Fibroblast of peridontal ligament (primary cell): ENCODE measurements at regions not wholly inside any gene's neighbourhood (a gene's known extent, or its start where the extent isn't known, plus 50 kb on each side); places are given as distances from the start of the nearest gene placed in this dataset.
"Not testable (repeated sequence)": the region's sequence is repeated elsewhere in the genome, so short reads cannot be mapped to it uniquely, and the experiment has no call there.

Source experiments
- DNase-seq: peaks from one replicate; pipeline ENCODE4 v3.0.0-alpha.2; 2010; ENCODE audit errors: extremely low read depth

DNA sequence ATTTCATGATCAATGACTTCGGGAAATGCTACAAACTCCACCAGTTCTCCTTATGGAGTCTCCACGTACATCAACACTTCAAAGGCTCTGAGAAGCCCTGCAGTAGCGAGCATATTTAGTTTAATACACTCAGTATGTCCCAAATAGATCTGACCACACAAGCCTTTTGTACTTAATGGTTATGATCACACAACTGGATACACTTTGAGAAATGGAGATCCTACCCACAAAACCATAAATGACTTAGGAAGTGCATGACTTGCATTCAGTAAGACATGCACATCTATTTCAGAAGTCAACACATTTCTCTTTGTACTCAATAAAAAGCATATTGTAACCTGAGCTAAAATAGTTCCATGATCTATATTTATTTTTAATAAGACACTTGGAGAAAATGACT, 103.6 kb upstream of the SPATA12 start:
- no peak for DNase-seq

DNA sequence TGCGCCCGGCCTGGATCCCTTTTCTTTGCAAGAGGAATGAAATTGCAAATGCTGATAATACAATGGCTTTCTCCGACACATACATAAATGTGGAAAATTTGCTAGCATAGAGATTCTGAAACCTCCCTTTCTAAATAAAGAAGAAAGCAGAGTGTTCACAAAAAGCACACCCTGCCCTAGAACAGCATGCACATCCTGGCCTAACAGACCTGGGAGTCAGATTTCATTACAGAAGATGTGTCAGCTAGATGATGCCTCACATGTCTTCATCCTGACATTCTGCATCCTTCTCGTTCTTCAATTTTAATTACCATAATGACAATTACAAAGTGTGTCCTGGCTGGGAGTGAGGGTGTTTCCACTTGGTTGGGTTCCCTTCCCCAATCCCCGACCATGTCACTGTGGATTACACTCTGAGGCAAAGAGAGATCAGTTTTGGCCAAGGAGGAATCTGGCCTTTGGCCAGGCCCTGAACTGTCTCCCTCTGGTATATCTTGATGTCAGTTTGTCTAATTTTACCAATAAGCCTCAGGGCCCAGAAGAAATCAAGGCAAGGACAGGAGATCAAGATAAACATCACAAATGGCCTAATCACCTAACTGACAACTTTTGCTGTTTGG, 104.9 kb upstream of the SPATA12 start:
- DNase-seq: no peak

DNA sequence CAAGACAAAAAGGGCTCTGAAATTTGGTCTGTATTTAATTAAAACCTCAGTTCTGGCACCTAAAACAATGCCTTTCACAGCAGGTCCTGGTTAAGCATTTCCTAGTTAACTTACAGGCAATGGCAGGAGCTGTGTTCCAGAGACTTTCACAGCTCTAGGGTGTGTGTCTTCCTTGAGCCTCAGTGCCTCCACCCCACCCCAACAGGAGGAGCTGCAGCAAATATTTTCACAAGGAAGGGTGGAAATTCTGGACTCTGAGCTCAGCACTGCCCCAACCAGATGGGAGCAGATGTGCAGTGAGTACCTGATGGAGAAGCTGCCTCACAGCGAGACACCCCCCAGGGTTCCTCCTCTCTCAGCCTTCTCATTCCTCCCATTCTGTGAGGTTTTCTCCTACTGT, 106.3 kb upstream of the SPATA12 start:
- no peak for DNase-seq

DNA sequence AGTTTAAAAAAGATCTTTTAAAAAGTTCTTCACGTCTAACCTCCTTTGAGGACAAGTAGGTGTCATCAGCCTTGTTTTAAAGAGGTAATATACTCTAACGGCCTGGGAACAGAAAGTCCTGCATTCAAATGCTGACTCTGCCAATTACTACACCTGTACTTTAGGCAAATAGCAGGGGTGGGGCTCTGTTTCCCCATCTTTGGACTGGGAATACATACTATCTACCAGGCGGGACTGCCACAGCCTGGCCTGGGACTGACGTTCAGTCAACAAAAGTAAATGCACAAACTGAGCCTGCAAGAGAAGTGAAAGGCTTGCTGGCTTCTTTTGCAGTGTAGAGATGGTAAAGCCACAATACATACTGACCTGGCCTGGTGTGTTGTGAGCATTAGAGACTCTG, 107.6 kb upstream of the SPATA12 start:
- no peak for DNase-seq

DNA sequence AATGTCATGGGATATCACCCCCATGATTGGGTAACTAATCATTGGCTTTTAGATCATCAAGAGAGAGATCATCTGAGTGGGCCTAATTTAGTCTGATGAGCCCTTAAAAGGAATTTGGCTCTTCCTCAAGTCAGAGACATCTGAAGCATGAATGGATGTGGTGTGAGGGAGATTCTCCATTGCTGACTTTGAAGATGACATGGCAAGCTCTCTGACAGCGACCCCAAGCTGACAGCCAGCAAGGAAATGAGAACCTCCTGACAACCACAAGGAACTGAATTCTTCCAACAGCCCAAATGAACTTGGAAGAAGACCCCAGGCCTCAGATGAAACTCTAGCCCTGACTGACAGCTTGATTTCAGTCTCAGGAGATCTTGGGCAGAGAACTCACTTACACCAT, 108.4 kb upstream of the SPATA12 start:
- DNase-seq: no peak

DNA sequence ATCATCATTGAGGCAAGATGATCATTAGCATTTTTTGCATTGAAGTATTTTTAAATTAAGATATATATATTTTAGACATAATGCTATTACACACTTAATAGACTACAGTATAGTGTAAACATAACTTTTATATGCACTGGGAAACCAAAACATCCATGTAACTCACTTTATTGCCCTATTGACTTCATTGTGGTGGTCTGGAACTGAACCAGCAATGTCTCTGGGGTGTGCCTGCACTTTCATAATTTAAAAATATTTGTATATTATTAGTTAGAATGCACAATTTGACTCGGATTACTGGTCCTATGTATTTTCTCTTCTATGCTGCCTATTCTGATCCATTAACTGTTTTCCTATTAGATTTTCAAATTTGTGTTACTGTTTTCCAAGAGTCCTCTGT, 109.1 kb upstream of the SPATA12 start:
- DNase-seq: no peak

DNA sequence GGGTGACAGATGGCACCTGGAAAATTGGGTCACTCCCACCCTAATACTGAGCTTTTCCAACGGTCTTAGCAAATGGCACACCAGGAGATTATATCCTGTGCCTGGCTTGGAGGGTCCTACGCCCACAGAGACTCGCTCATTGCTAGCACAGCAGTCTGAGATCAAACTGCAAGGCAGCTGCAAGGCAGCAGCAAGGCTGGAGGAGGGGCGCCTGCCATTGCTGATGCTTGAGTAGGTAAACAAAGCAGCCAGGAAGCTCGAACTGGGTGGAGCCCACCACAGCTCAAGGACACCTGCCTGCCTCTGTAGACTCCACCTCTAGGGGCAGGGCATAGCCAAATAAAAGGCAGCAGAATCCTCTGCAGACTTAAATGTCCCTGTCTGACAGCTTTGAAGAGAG, 115.1 kb upstream of the SPATA12 start:
- DNase-seq: not testable (repeated sequence)

DNA sequence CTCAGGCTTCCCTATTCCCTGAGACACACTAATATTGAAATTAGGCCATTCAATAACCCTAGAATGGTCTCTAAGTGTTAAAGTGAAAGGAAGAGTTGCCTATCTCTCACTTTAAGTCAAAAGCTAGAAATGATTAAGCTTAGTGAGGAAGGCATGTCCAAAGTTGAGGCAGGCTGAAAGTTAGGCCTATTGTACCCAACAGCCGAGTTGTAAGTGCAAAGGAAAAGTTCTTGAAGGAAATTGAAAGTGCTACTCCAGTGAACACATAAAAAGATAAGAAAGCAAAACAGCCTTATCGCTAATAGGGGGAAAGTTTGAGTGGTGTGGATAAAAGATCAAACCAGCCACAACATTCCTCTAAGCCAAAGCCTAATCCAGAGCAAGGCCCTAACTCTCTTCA, 117.9 kb upstream of the SPATA12 start:
- DNase-seq: no peak

DNA sequence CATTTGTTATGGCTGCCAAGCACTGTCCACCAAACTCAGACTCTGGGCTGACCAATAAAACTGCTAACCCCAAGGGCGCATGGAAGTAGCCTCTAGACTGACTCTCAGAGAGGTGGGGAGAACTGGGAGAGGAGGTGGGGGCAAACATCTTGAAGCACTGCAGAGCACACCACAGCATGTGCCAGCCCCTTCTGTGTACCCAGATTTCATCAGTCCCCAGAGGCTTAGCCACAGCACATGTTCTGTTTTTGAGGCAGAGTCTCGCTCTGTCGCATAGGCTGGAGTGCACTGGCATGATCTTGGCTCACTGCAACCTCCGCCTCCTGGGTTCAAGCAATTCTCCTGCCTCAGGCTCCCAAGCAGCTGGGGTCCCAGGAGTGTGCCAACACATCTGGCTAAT, 119.5 kb upstream of the SPATA12 start:
- no peak for DNase-seq

DNA sequence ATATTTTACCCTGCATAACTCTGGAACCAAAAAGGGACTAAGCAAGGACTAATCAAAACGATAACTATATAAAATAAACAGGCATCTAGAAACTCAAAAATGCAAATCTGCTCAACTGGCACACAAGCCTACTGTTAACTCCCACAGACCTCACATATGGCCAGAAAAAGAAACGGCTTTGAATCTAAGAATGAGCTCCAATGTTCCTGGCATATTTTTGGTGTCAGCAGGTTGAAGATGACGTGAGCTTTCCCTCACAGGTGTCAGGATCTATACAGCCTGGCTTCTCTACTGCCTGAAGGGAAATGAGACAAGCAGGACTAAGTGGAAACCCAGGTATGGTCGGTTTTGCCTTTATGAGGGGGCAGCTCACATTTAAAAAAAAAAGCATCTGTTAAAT, 120.1 kb upstream of the SPATA12 start:
- DNase-seq: no peak

DNA sequence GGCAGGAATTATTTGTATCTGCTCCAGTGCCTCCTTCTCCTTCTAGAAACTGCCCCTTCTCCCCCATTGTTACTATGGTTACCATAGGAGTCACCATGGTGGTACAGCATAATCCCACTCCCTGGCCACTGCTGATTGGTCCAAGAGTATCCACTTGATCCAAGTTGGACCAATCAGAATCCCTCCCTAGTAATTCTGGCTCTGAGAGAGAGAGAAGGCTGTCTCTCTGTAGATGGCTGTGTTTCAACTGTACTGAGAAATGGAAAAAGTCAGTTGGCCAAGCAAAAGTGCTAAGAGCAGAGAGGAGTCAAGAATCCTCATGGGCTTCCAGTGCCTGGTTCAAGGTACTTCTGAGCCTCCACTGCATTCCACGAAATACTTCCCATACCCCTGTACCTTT, 120.6 kb upstream of the SPATA12 start:
- DNase-seq: no peak

DNA sequence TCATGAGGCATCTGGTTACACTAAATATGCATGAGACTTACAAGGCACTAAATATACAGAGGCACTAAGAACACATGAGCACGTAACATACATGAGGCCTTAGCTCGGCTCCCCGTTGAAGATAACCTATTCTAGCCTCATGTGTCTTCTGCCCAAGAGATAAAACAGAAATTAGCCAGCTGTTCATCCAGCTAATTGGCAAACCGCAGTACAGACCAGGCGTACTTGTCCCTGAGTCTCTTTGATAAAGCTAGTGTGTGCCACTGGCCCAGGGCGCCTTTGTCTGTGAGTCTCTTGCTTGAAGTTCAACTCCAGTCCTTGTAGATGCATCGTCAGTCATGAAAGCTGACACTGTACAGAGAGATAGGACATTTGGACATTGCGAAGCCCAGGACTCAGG, 121.9 kb upstream of the SPATA12 start:
- no peak for DNase-seq

DNA sequence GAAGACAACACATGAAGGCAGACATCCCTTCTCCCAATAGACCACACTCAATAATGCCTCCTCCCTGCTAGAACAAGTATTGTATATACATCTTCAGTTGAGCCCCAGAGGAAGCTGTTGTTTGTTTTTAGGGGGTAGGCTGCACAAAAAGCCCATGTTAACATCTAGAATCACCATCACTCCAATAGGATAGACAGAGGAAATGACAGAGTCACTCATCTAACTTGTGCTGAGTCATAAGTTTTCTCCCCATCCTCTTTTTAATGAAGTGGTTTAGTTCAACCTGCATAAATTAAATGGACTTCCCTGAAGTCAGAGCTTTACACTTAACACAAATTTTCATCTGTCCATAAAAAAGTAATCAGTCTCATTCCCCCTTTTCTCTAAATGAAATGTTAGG, 122.9 kb upstream of the SPATA12 start:
- DNase-seq: no peak

DNA sequence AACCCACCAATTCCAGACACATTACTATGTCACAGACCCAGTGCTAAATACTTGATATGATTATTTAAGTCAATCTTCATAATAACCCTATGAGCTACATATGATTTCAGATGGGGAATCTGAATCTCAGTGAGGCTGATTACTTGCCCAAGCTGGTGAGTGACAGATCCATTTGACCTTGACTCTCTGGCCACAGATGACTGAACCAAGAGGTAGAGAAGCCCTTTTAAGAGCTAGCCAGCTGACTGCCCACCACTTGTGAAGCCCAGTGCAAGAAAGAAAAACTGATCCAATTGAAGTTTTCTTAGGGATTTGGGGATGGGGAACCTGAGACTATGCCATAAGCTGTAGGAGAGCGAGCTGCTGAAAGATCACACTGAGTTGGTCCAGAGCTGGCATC, 124.7 kb upstream of the SPATA12 start:
- DNase-seq: no peak

DNA sequence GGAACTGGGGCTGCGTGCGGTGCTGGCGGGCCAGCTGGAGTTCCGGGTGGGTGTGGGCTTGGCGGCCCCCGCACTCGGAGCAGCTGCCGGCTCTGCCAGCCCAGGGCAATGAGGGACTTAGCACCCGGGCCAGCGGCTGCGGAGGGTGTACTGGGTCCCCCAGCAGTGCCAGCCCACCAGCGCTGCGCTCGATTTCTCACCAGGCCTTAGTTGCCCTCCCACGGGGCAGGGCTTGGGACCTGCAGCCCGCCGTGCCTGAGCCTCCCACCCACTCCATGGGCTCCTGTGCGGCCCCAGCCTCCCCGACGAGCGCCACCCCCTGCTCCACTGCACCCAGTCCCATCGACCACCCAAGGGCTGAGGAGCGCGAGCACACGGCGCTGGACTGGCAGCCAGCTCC, 126.0 kb upstream of the SPATA12 start:
- DNase-seq: not testable (repeated sequence)

DNA sequence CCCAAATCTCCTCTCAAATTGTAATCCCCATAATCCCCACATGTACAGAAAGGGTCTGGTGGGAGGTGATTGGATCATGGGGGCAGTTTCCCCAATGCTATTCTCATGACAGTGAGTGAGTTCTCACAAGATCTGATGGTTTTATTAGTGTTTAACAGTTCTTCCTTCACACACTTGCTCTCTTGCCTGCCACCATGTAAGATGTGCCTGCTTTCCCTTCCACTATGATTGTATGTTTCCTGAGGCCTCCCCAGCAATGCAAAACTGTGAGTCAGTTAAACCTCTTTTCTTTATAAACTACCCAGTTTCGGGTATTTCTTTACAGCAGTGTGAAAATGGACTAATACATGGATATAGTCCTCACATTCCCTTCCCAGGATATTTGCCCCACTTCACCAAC, 126.7 kb upstream of the SPATA12 start:
- no peak for DNase-seq

DNA sequence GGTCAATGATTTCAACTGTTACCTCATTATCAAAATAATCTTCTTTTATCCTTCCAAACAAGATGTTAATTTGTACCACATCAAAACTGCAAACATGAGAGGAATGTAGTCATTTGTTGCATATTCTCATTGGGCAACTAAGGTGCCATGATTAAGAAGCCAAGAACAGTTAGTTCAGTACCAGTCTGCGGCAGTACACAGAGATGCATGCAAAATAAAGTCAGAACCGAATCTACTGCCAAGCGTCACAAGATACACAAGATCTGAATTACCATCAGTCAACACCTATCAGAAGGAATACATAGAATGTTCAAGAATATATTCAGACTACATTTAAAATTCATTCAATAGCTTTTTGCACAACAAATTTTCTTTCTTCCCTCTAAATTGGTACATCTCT, 127.6 kb upstream of the SPATA12 start:
- no peak for DNase-seq

DNA sequence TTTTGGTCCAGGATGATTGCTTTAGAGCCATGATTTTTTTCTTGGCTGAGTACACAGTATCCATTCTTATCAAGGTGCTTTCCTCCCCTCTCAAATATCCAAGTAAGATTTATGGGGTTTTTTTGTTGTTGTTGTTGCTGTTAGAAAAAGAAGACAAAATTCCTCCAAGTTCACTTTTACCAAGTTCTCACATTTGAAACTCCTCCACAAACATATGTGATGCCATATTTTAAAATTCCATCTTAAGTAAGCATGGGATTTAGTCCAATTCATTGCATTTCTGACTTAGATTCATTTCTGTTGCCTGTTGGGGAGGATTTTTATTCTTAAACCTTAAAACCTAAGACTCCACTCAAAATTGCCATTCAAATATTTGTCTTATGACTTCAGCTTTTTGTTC, 128.6 kb upstream of the SPATA12 start:
- DNase-seq: no peak

DNA sequence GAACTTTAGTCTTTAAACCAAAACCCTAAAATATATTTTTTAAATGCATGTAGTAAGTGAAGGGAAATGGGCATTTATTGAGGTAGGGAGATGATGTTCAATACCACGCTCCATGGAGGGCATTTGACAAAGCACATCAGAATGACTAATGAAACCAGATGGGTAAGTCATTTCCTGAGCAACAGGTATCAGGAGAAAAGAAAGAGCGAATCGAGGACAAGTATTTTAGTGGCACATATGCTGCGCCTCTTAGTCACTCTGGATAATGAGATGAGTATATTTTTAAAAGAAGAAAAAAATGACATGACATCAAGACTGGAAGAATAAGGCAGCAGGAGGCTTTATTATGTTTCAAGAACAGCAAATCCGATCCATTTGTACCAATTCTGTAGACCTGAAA, 129.0 kb upstream of the ARHGEF3 start:
- no peak for DNase-seq

DNA sequence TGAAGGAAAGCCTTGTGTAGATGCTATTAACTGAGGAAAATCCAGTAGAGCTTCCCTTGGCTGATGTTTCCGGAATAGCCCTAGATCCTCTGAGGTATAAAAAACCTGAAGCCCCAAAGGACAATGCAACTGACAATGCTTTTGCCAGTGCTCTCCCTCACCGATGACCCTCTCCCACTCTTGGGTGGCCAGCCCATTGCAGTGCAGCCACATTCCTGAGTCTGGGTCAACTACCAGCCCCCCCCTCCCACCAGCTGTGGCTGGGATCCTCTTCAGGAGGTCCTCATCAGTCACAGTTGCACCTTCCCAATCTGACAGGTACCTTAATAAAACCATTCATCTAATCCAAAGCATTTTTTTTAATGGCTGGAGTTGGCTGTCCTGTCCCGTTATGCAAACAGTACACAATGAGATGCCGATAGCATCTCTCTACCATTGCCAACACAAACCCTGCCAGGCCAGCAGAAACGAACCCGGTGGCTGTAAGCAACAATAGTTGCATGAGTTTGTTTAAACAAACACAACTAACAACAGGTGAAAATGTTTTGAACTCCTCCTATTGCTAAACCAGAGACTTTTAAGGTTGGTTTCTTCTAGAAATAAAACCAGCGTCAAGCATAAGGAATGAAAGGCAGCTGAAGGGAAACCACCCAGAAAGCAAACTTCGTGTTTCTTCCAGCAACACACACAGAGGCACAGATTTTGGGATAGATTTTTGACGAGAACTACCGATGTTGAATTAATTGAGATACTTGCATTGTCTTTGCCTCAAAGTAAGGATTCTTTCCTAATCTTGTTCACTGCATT, 128.3 kb upstream of the ARHGEF3 start:
- DNase-seq: no peak

DNA sequence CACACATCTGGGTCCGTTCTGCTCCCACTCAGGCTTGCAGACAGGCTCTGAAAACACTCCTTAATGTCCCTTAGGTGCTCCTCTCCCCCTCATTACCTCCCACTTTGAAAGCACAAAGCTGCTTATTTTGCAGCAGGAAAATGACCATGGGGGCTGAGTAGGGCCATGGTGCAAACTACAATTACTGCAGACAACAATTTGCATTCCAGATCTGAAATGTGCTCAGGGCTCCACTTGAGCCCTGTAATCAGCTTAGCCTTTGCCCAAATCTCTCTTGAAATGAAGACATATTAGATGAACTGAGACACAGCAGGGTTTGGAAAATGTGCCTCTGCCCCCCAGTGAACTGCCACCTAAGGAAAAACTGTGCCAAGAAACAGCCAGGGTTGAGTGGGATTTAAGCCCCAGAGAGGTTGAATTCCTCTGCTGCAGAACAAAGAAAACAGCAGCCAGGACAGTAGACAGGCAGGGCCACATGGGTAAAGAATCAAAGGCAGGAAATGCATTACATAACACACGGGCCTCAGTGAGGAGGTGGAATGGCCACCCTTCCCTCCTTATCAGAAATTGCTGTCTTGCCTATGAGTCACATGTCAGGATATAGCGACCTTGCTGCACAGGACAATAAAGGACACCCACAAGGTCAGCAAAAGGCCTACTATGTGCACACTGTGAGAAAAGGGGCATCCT, 126.8 kb upstream of the ARHGEF3 start:
- DNase-seq: no peak

DNA sequence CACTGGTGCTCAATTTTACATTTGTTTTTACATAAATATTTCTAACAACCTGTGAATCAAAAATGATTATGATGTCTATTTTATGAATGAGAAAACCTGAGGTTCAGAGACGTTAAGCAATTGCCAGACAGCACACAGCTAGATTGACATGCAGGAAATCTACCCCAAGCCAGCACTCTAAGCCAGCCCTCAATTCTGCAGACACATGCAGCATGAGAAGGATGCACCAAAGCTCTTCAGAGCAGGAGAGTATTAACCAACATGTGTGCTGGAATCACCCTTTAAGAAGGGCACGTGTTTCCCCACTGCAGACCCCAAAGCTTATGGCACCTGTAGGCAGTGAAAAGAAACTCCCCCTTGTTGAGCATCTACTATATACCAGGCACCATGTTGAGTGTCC, 126.1 kb upstream of the ARHGEF3 start:
- DNase-seq: no peak

DNA sequence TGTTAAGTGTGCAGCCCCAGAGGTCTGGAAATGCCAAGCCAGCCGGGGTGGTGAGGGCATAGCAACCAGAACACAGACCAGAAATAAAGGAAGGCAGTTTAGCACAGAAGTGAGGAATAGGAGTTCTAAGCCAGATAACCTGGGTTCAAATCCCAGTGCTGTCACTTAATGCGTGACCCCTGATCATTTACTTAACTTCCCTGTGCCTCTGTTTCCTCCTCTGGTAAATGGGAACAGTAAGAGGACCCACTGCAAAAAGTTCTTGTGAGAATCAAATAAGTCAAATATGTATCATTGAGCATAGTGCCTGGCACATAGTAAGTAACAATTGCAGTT, 125.2 kb upstream of the ARHGEF3 start:
- no peak for DNase-seq
